Hepatocyte (in vitro differentiated cells): ENCODE measurements at regions not wholly inside any gene's neighbourhood (a gene's known extent, or its start where the extent isn't known, plus 50 kb on each side); places are given as distances from the start of the nearest gene placed in this dataset.

Experiments used
- EZH2 ChIP-seq: fragments of 200-600 bp; sonication (generic); IDR thresholded peaks from 2 replicates; pipeline ENCODE4 v1.6.1; 2016; ENCODE audit warnings: antibody characterized with exemption, mild to moderate bottlenecking, borderline replicate concordance
- EZH2phosphoT487 ChIP-seq: fragments of 200-600 bp; sonication (generic); IDR thresholded peaks from one replicate; pipeline ENCODE4 v1.6.1; 2018; ENCODE audit warnings: antibody characterized with exemption, mild to moderate bottlenecking, low read depth, moderate library complexity; ENCODE audit not compliant: unreplicated experiment, severe bottlenecking
- TF ChIP-seq, protein P1 (sequence below): fragments of 200-600 bp; sonication (generic); IDR thresholded peaks from 2 replicates; pipeline ENCODE4 v1.5.1; 2016; ENCODE audit warnings: antibody characterized with exemption, mild to moderate bottlenecking; ENCODE audit not compliant: poor library complexity

DNA sequence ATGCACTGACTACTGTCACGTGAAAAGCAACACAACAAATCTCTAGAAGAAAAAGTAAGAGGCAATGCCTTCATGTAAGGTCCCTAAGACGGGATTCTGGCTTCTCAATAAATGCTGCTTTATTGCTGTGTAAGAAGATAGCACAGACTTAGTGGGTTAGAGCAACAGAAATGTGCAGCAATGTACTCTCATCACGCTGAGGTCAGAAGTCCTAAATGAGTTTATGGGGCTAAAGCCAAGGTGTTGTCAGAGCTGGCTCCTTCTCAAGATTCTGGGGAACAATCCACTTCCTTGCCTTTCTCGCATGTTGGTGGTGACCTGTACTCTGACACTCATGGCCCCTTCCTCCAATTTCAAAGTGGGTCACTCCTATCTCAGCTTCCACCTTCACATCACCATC lies 93.4 kb downstream of the SHANK2 start:
- TF ChIP-seq, protein P1, sequence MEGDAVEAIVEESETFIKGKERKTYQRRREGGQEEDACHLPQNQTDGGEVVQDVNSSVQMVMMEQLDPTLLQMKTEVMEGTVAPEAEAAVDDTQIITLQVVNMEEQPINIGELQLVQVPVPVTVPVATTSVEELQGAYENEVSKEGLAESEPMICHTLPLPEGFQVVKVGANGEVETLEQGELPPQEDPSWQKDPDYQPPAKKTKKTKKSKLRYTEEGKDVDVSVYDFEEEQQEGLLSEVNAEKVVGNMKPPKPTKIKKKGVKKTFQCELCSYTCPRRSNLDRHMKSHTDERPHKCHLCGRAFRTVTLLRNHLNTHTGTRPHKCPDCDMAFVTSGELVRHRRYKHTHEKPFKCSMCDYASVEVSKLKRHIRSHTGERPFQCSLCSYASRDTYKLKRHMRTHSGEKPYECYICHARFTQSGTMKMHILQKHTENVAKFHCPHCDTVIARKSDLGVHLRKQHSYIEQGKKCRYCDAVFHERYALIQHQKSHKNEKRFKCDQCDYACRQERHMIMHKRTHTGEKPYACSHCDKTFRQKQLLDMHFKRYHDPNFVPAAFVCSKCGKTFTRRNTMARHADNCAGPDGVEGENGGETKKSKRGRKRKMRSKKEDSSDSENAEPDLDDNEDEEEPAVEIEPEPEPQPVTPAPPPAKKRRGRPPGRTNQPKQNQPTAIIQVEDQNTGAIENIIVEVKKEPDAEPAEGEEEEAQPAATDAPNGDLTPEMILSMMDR = no peak
- TF ChIP-seq EZH2 (no peak), EZH2phosphoT487 (no peak)
